ENCODE measurements at regions not wholly inside any gene's neighbourhood (a gene's known extent, or its start where the extent isn't known, plus 50 kb on each side); places are given as distances from the start of the nearest gene placed in this dataset.

GRCh38 chr21:15444118-15444960, 285.4 kb upstream of the USP25 start (continued):
- no peak for TF ChIP-seq ZNF512 (CRISPR knock-in tag; IDR thresholded peaks at IDR 0.05)
- no peak for TF ChIP-seq PLSCR1 (CRISPR knock-in tag; IDR thresholded peaks at IDR 0.05; ENCODE audit: borderline replicate concordance)
- TF ChIP-seq CEBPB (IDR thresholded peaks at IDR 0.05; ENCODE audit: borderline replicate concordance, low read depth, low read length): peak; percentile 33; the same call in 1 of the 2 replicates
- no peak for TF ChIP-seq CHD2 (IDR thresholded peaks at IDR 0.05; ENCODE audit: low read depth, low read length)
- TF ChIP-seq MNT (IDR thresholded peaks at IDR 0.05): no peak
- no peak for TF ChIP-seq RBM39 (IDR thresholded peaks at IDR 0.05; ENCODE audit: low read depth, low read length, poor library complexity, severe bottlenecking)
- TF ChIP-seq ZFP36L2 (CRISPR knock-in tag; IDR thresholded peaks at IDR 0.05): no peak
- 0 out of 2 replicates have a peak, but pooled peaks have one; percentile 44 for TF ChIP-seq ZNF350 (CRISPR knock-in tag; IDR thresholded peaks at IDR 0.05; ENCODE audit: borderline replicate concordance, low read depth)
- 0 out of 2 replicates have a peak, but pooled peaks have one; percentile 35 for TF ChIP-seq ZNF414 (CRISPR knock-in tag; IDR thresholded peaks at IDR 0.05)
- TF ChIP-seq HNRNPLL (IDR thresholded peaks at IDR 0.05; ENCODE audit: low read depth, low read length, poor library complexity, severe bottlenecking): no peak
- no peak for TF ChIP-seq ZNF256 (CRISPR knock-in tag; conservative IDR thresholded peaks at IDR 0.05)
- no peak for TF ChIP-seq ZNF567 (CRISPR knock-in tag; IDR thresholded peaks at IDR 0.05; ENCODE audit: borderline replicate concordance)
- no peak for TF ChIP-seq NBN (conservative IDR thresholded peaks at IDR 0.05)
- TF ChIP-seq MTA1 (CRISPR knock-in tag; IDR thresholded peaks at IDR 0.05; ENCODE audit: borderline replicate concordance): no peak
- TF ChIP-seq PHF21A (CRISPR knock-in tag; IDR thresholded peaks at IDR 0.05): peak; percentile 69
- no peak for TF ChIP-seq FOXA1 (IDR thresholded peaks at IDR 0.05)
- peak; percentile 84 for TF ChIP-seq FOXA1 (CRISPR knock-in tag; IDR thresholded peaks at IDR 0.05)
- no peak for TF ChIP-seq ZBTB37 (CRISPR knock-in tag; IDR thresholded peaks at IDR 0.05)
- TF ChIP-seq ARID5B (CRISPR knock-in tag; IDR thresholded peaks at IDR 0.05): peak; percentile 94
